Osteocyte (in vitro differentiated cells): ENCODE measurements at regions not wholly inside any gene's neighbourhood (a gene's known extent, or its start where the extent isn't known, plus 50 kb on each side); places are given as distances from the start of the nearest gene placed in this dataset.

Experiments used
- DNase-seq: peaks from one replicate; pipeline ENCODE4 v3.0.0; 2021; ENCODE audit warnings: mixed read lengths; ENCODE audit not compliant: unreplicated experiment; ENCODE audit errors: extremely low spot score
- H3K27ac Mint-ChIP-seq: one replicate; pipeline ENCODE4 v1.8.0; 2021; ENCODE audit warnings: mild to moderate bottlenecking, mixed read lengths; ENCODE audit not compliant: unreplicated experiment
- H3K27me3 Mint-ChIP-seq: one replicate; pipeline ENCODE4 v1.8.0; 2021; ENCODE audit warnings: mixed read lengths; ENCODE audit not compliant: unreplicated experiment
- H3K36me3 Mint-ChIP-seq: one replicate; pipeline ENCODE4 v1.8.0; 2021; ENCODE audit warnings: mixed read lengths; ENCODE audit not compliant: unreplicated experiment
- H3K4me1 Mint-ChIP-seq: one replicate; pipeline ENCODE4 v1.8.0; 2021; ENCODE audit warnings: mixed read lengths; ENCODE audit not compliant: unreplicated experiment
- H3K4me3 Mint-ChIP-seq: one replicate; pipeline ENCODE4 v1.8.0; 2021; ENCODE audit warnings: mild to moderate bottlenecking, moderate library complexity, mixed read lengths; ENCODE audit not compliant: unreplicated experiment
- H3K9me3 Mint-ChIP-seq: one replicate; pipeline ENCODE4 v1.8.0; 2021; ENCODE audit warnings: mixed read lengths; ENCODE audit not compliant: unreplicated experiment
- CTCF ChIP-seq: fragments of 200-600 bp; sonication (generic); IDR thresholded peaks from 2 replicates; pipeline ENCODE4 v1.5.0; 2021; ENCODE audit warnings: antibody characterized with exemption, mild to moderate bottlenecking, moderate library complexity

DNA sequence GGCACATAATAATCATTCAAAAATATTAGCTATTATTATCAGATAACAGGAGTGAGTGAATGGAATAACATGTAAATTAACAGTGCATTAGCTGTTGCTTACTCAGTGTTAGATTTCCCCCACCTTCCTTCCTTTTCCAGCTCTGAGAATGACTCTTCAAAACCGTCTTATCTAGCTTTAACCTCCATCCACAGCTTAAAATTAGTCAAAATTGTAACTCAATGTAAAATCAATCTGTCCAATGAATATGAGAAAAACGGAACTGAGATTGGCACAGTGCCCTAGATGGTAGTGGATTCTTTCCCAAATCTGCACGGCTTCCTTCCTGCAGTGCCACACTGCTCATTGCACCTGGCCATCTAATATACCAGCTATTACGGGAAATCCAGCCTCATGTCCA lies 156.8 kb upstream of the BDNF start:
- Mint-ChIP-seq H3K9me3 (peaks cover 7% of the 10 kb centered on the region), H3K27me3 (no peaks in the 10 kb centered on the region), H3K4me3 (no peak overlapping the region), H3K36me3 (no peaks in the 10 kb centered on the region), H3K4me1 (peaks cover 3% of the 10 kb centered on the region), H3K27ac (no peak overlapping the region)
- TF ChIP-seq CTCF, result no peak
- no peak for DNase-seq

- no peaks in the 10 kb centered on the region for H3K27me3 Mint-ChIP-seq
- H3K36me3 Mint-ChIP-seq, result no peaks in the 10 kb centered on the region
- no peak overlapping the region for H3K27ac Mint-ChIP-seq
- no peak overlapping the region for H3K4me3 Mint-ChIP-seq
- H3K9me3 Mint-ChIP-seq, result peaks cover 13% of the 10 kb centered on the region
- TF ChIP-seq CTCF, result no peak
- H3K4me1 Mint-ChIP-seq, result no peaks in the 10 kb centered on the region
- DNase-seq, result no peak
These were observed 148.2 kb upstream of the BDNF start for GRCh38 chr11:27848423-27848822.

DNA sequence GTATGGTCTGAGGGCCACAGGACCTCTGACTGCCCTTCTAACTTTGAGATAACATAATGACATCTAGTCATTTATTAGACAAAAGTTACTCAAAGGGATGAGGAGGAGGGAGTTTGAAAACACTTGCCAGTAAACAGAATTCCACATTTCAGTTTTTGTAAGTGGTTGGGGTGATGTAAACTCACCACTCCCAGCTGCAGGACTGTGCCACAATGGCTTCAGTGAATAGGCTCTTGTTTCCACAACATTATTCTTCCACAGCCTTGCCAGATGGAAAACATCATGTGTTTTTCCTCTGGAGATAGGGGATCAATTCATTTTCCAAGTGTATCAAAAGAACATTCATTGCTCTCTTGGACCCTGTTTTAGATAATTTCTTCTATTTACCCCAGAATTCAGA lies 147.2 kb upstream of the BDNF start:
- no peak overlapping the region for H3K4me3 Mint-ChIP-seq
- no peaks in the 10 kb centered on the region for H3K4me1 Mint-ChIP-seq

DNA sequence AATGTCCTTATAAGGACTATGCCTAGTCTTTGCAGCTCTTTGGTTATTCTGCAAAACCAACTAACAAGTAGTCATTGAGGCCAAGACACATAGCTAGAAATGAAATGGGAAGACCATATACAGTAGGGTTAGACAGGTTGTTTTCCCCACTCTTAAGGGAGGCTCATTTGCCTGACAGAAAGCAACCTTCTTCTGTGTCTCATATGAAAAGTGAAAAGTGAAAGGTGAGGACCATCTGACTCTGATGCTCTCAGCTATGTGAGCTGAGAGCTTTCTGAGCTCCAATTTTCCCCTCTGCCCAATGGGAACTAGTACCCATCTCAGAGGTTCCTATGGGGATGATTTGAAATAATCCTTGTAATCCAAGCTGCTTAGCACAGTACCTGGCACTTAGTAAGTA lies 142.0 kb upstream of the BDNF start:
- Mint-ChIP-seq H3K27ac (no peak overlapping the region), H3K4me1 (peaks cover 4% of the 10 kb centered on the region), H3K9me3 (peaks cover 9% of the 10 kb centered on the region), H3K36me3 (no peaks in the 10 kb centered on the region), H3K27me3 (no peaks in the 10 kb centered on the region), H3K4me3 (no peak overlapping the region)
- TF ChIP-seq CTCF, result no peak
- no peak for DNase-seq

More for the DNA sequence above, 147.2 kb upstream of the BDNF start:
- Mint-ChIP-seq H3K27me3 (no peaks in the 10 kb centered on the region), H3K9me3 (peaks cover 17% of the 10 kb centered on the region), H3K27ac (no peak overlapping the region), H3K36me3 (no peaks in the 10 kb centered on the region)
- DNase-seq, result no peak
- TF ChIP-seq CTCF, result no peak

DNA sequence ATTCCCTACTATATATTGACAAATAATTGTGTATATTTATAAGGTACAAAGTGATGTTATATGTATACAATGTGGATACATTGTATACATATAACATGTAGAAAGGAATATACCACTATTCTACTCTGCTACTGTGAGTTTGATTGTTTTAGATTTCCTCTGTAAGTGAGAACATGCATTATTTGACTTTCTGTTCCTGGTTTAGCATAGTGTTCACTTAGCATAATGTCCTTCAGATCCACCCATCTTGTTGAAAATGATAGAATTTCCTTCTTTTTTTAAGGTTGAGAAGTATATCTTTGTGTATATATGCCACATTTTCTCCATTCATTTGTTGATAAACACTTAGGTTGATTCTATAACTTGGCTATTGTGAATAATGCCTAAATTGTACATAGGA lies 140.8 kb upstream of the BDNF start:
- no peak overlapping the region for H3K27ac Mint-ChIP-seq
- no peak for TF ChIP-seq CTCF
- DNase-seq, result no peak
- peaks cover 9% of the 10 kb centered on the region for H3K9me3 Mint-ChIP-seq
- H3K4me1 Mint-ChIP-seq, result peaks cover 4% of the 10 kb centered on the region
- H3K4me3 Mint-ChIP-seq, result no peak overlapping the region
- H3K36me3 Mint-ChIP-seq, result no peaks in the 10 kb centered on the region
- no peaks in the 10 kb centered on the region for H3K27me3 Mint-ChIP-seq
